ENCODE measurements at regions not wholly inside any gene's neighbourhood (a gene's known extent, or its start where the extent isn't known, plus 50 kb on each side); places are given as distances from the start of the nearest gene placed in this dataset.

GRCh38 chr7:22663357-22663718, 63.7 kb upstream of the IL6 start:
- no peak for TF ChIP-seq CTCF (IDR thresholded peaks at IDR 0.05)

GRCh38 chr7:22662556-22663356, 64.2 kb upstream of the IL6 start:
- TF ChIP-seq CTCF (IDR thresholded peaks at IDR 0.05), result no peak

GRCh38 chr7:22662036-22662435, 65.0 kb upstream of the IL6 start:
- TF ChIP-seq CTCF (IDR thresholded peaks at IDR 0.05), result no peak

GRCh38 chr7:22660732-22661131, 66.3 kb upstream of the IL6 start:
- TF ChIP-seq CTCF (IDR thresholded peaks at IDR 0.05), result peak; percentile 27; the same call in 1 of the 2 replicates

- no peak for TF ChIP-seq CTCF (IDR thresholded peaks at IDR 0.05)
These were observed 66.7 kb upstream of the IL6 start for GRCh38 chr7:22660293-22660692.

- TF ChIP-seq CTCF (IDR thresholded peaks at IDR 0.05), result no peak
These were observed 67.3 kb upstream of the IL6 start for GRCh38 chr7:22659741-22660140.

GRCh38 chr7:22658031-22658430, 69.0 kb upstream of the IL6 start:
- no peak for TF ChIP-seq CTCF (IDR thresholded peaks at IDR 0.05)

- TF ChIP-seq CTCF (IDR thresholded peaks at IDR 0.05), result no peak
These were observed 69.5 kb upstream of the IL6 start for GRCh38 chr7:22657479-22657878.

Data from LNCAP (cell line).